Upper lobe of left lung (tissue), 4 donors: ENCODE measurements at regions not wholly inside any gene's neighbourhood (a gene's known extent, or its start where the extent isn't known, plus 50 kb on each side); places are given as distances from the start of the nearest gene placed in this dataset.

ENCODE experiments used
- CTCF ChIP-seq, 6 experiments: fragments of 450-650 bp in 4 of 6; fragments of 200-600 bp in 2 of 6; sonication (generic) in 2 of 6; IDR thresholded peaks; one replicate each; pipeline ENCODE4 v1.5.1; 2016 to 2019; ENCODE audit warnings: antibody characterized with exemption in 6 of 6
- POLR2A ChIP-seq, 4 donors: fragments of 450-650 bp; IDR thresholded peaks; one replicate each; pipeline ENCODE4 v1.5.1; 2016 to 2017; ENCODE audit warnings: antibody characterized with exemption in 4 of 4, mild to moderate bottlenecking in 2 of 4
- POLR2AphosphoS5 ChIP-seq, 2 donors: sonication (generic); formaldehyde crosslinking; IDR thresholded peaks; one replicate each; pipeline ENCODE4 v1.5.1; 2017; ENCODE audit warnings: antibody characterized with exemption in 2 of 2

GRCh38 chr3:13934813-13935212 lies 54.9 kb upstream of the WNT7A start:
- TF ChIP-seq CTCF (IDR thresholded peaks at IDR 0.05) (no peak), POLR2A (IDR thresholded peaks at IDR 0.05) (no peak), POLR2AphosphoS5 (IDR thresholded peaks at IDR 0.05) (no peak)
